T-cell (primary cell): ENCODE measurements at regions not wholly inside any gene's neighbourhood (a gene's known extent, or its start where the extent isn't known, plus 50 kb on each side); places are given as distances from the start of the nearest gene placed in this dataset.

Experiments used
- ATAC-seq, 4 experiments: fragments of 200-7000 bp in 3 of 4; fragments of 150-1000 bp in 1 of 4; cut with Tn5 transposase; replicated peaks in 1 of 4; 1 replicate in 3 of 4; 2 replicates in 1 of 4; pipeline ENCODE4 v1.10.0; 2021; ENCODE audit warnings: moderate library complexity in 3 of 4, mild to moderate bottlenecking in 2 of 4, moderate number of reproducible peaks in 1 of 4
- CTCF ChIA-PET, 2 donors: fragments of 300-600 bp; sonication (Branson Sonifier 250); formaldehyde crosslinking; loops; one replicate each; lab custom pipeline; 2022; ENCODE audit warnings: antibody characterized with exemption in 2 of 2; lab: Charles Lee
- POLR2A ChIA-PET, 2 donors: fragments of 300-600 bp; sonication (Branson Sonifier 250); formaldehyde crosslinking; loops; one replicate each; lab custom pipeline; 2022; ENCODE audit warnings: antibody characterized with exemption in 2 of 2; lab: Charles Lee
- DNase-seq, 35 experiments: peaks; one replicate each; pipeline versions ENCODE4 v3.0.0 to v3.0.0-alpha.2; 2013 to 2023
- H3K27ac ChIP-seq: one replicate; pipeline ENCODE4 v1.5.1; 2013; ENCODE audit warnings: low read length
- H3K27me3 ChIP-seq, 2 experiments: replicated peaks in 1 of 2; 1 replicate in 1 of 2; 2 replicates in 1 of 2; pipeline versions ENCODE4 v1.6.1 to v1.7.0; 2013; ENCODE audit warnings: low read length in 1 of 2, mixed read lengths in 1 of 2; ENCODE audit not compliant: control insufficient read depth in 2 of 2, insufficient read depth in 2 of 2; ENCODE audit errors: extremely low read depth in 1 of 2
- H3K36me3 ChIP-seq, 2 donors: 1 replicate in 1 of 2; 2 replicates in 1 of 2; pipeline versions ENCODE4 v1.6.1 to v1.7.0; 2013; ENCODE audit warnings: low read length in 1 of 2; ENCODE audit not compliant: control insufficient read depth in 2 of 2, insufficient read depth in 1 of 2; ENCODE audit errors: extremely low read depth in 1 of 2
- H3K4me1 ChIP-seq, 2 experiments: 1 replicate in 1 of 2; 2 replicates in 1 of 2; pipeline versions ENCODE4 v1.6.1 to v1.7.0; 2013; ENCODE audit warnings: low read length in 2 of 2, mixed read lengths in 1 of 2; ENCODE audit not compliant: insufficient read depth in 2 of 2, control insufficient read depth in 1 of 2; ENCODE audit errors: extremely low read depth in 1 of 2
- H3K4me3 ChIP-seq, 2 donors: 1 replicate in 1 of 2; 2 replicates in 1 of 2; pipeline versions ENCODE4 v1.5.1 to v1.7.0; 2013; ENCODE audit warnings: mild to moderate bottlenecking in 2 of 2, low read length in 1 of 2, moderate library complexity in 1 of 2; ENCODE audit not compliant: control insufficient read depth in 1 of 2; ENCODE audit errors: extremely low read depth in 1 of 2
- H3K9me3 ChIP-seq: 2 replicates; pipeline ENCODE4 v1.7.0; 2013
- H3K27ac Mint-ChIP-seq, 2 donors: one replicate each; pipeline ENCODE4 v1.8.0; 2020 to 2021; ENCODE audit warnings: mild to moderate bottlenecking in 2 of 2, mixed read lengths in 2 of 2
- H3K27me3 Mint-ChIP-seq, 2 donors: one replicate each; pipeline ENCODE4 v1.8.0; 2021 to 2022; ENCODE audit warnings: mixed read lengths in 2 of 2
- H3K36me3 Mint-ChIP-seq: one replicate; pipeline ENCODE4 v1.8.0; 2021; ENCODE audit warnings: mixed read lengths
- H3K4me1 Mint-ChIP-seq, 3 donors: one replicate each; pipeline ENCODE4 v1.8.0; 2020 to 2022; ENCODE audit warnings: mixed read lengths in 3 of 3, mild to moderate bottlenecking in 1 of 3
- H3K4me3 Mint-ChIP-seq, 3 donors: one replicate each; pipeline ENCODE4 v1.8.0; 2020 to 2022; ENCODE audit warnings: mild to moderate bottlenecking in 3 of 3, mixed read lengths in 3 of 3, moderate library complexity in 3 of 3
- H3K9me3 Mint-ChIP-seq, 3 donors: one replicate each; pipeline ENCODE4 v1.8.0; 2020 to 2022; ENCODE audit warnings: mixed read lengths in 3 of 3
- WGBS: methylation state at CpG from one replicate; pipeline ENCODE4 v1.1.5; 2013; ENCODE audit warnings: missing lambda C conversion rate; ENCODE audit not compliant: insufficient coverage; 5-methylcytosine and 5-hydroxymethylcytosine counted together

GRCh38 chr14:34029921-34030334, 79.1 kb upstream of the EGLN3 start:
- POLR2A ChIA-PET = no interaction called here
- CTCF ChIA-PET = no interaction called here
- Mint-ChIP-seq H3K9me3 (no peaks in the 10 kb centered on the region), H3K4me3 (no peak overlapping the region), H3K27ac (no peak overlapping the region), H3K4me1 (peaks cover 0 to 5% (median 0%) of the 10 kb centered on the region in 3 donors), H3K27me3 (no peaks in the 10 kb centered on the region), H3K36me3 (no peaks in the 10 kb centered on the region)
- no peak for DNase-seq
- no peaks in the 10 kb centered on the region for H3K9me3 ChIP-seq
- ATAC-seq = no peak
- WGBS = 89% methylated on average over 3 of the region's 6 CpGs
- H3K27me3 ChIP-seq = no peaks in the 10 kb centered on the region
- H3K27ac ChIP-seq = no peak overlapping the region
- no peaks in the 10 kb centered on the region for H3K4me1 ChIP-seq
- H3K36me3 ChIP-seq = no peaks in the 10 kb centered on the region
- H3K4me3 ChIP-seq = no peak overlapping the region

GRCh38 chr14:34027990-34028495, 77.2 kb upstream of the EGLN3 start:
- no peak overlapping the region for H3K27ac Mint-ChIP-seq
- Histone ChIP-seq H3K36me3 (no peaks in the 10 kb centered on the region), H3K9me3 (no peaks in the 10 kb centered on the region), H3K4me3 (no peak overlapping the region), H3K27ac (no peak overlapping the region), H3K27me3 (no peaks in the 10 kb centered on the region), H3K4me1 (no peaks in the 10 kb centered on the region)
- WGBS = 100% methylated on average over 3 of the region's 6 CpGs
- ChIA-PET CTCF (interaction anchor here in 1 of 2 donors (0.6 to 0.7 kb wide), 2 partner anchors 11 to 26 kb away, joined by 3 read pairs; no protein-coding TSS in a partner anchor), POLR2A (interaction anchor here in 1 of 2 donors (0.6 kb wide), 1 partner anchor 8 kb away, joined by 8 read pairs; no protein-coding TSS in a partner anchor)
- no peak for DNase-seq
- no peak overlapping the region for H3K4me3 Mint-ChIP-seq
- no peaks in the 10 kb centered on the region for H3K36me3 Mint-ChIP-seq
- no peaks in the 10 kb centered on the region for H3K27me3 Mint-ChIP-seq
- H3K9me3 Mint-ChIP-seq = no peaks in the 10 kb centered on the region
- peaks cover 0 to 5% (median 0%) of the 10 kb centered on the region in 3 donors for H3K4me1 Mint-ChIP-seq
- ATAC-seq = no peak

GRCh38 chr14:34027130-34027989, 76.5 kb upstream of the EGLN3 start:
- ATAC-seq (no peak), DNase-seq (no peak)
- H3K27ac ChIP-seq = no peak overlapping the region
- Mint-ChIP-seq H3K27ac (no peak overlapping the region), H3K36me3 (no peaks in the 10 kb centered on the region), H3K9me3 (no peaks in the 10 kb centered on the region), H3K27me3 (no peaks in the 10 kb centered on the region), H3K4me1 (peaks cover 0 to 5% (median 0%) of the 10 kb centered on the region in 3 donors), H3K4me3 (no peak overlapping the region)
- ChIA-PET POLR2A (interaction anchor here in 1 of 2 donors (0.6 kb wide), 1 partner anchor 8 kb away, joined by 8 read pairs; no protein-coding TSS in a partner anchor), CTCF (interaction anchor here in 1 of 2 donors (0.6 kb wide), 1 partner anchor 26 kb away, joined by 3 read pairs; no protein-coding TSS in a partner anchor)
- H3K4me1 ChIP-seq = no peaks in the 10 kb centered on the region
- H3K9me3 ChIP-seq = no peaks in the 10 kb centered on the region
- no peaks in the 10 kb centered on the region for H3K36me3 ChIP-seq
- no peak overlapping the region for H3K4me3 ChIP-seq
- no CpG with 5 or more reads among the region's 3 CpGs for WGBS
- H3K27me3 ChIP-seq = no peaks in the 10 kb centered on the region

GRCh38 chr14:34025325-34026017, 74.6 kb upstream of the EGLN3 start:
- WGBS = 80% methylated on average over 1 of the region's 4 CpGs
- Histone ChIP-seq H3K9me3 (no peaks in the 10 kb centered on the region), H3K4me1 (no peaks in the 10 kb centered on the region), H3K27ac (no peak overlapping the region), H3K27me3 (no peaks in the 10 kb centered on the region), H3K36me3 (no peaks in the 10 kb centered on the region), H3K4me3 (no peak overlapping the region)
- H3K27ac Mint-ChIP-seq = no peak overlapping the region
- ChIA-PET CTCF (no interaction called here), POLR2A (no interaction called here)
- DNase-seq (no peak), ATAC-seq (no peak)
- H3K36me3 Mint-ChIP-seq = no peaks in the 10 kb centered on the region
- H3K9me3 Mint-ChIP-seq = peaks cover 0 to 7% (median 0%) of the 10 kb centered on the region in 3 donors
- peaks cover 0 to 7% (median 0%) of the 10 kb centered on the region in 3 donors for H3K4me1 Mint-ChIP-seq
- no peak overlapping the region for H3K4me3 Mint-ChIP-seq
- no peaks in the 10 kb centered on the region for H3K27me3 Mint-ChIP-seq

GRCh38 chr14:34024768-34025144, 73.9 kb upstream of the EGLN3 start:
- no peak overlapping the region for H3K4me3 Mint-ChIP-seq
- peaks cover 0 to 7% (median 0%) of the 10 kb centered on the region in 3 donors for H3K9me3 Mint-ChIP-seq
- CTCF ChIA-PET = no interaction called here
- no peak overlapping the region for H3K27ac Mint-ChIP-seq
- Histone ChIP-seq H3K36me3 (no peaks in the 10 kb centered on the region), H3K9me3 (no peaks in the 10 kb centered on the region), H3K4me1 (no peaks in the 10 kb centered on the region), H3K4me3 (no peak overlapping the region), H3K27me3 (no peaks in the 10 kb centered on the region), H3K27ac (no peak overlapping the region)
- ATAC-seq (no peak), DNase-seq (no peak)
- H3K27me3 Mint-ChIP-seq = no peaks in the 10 kb centered on the region
- H3K4me1 Mint-ChIP-seq = peaks cover 0 to 8% (median 0%) of the 10 kb centered on the region in 3 donors
- POLR2A ChIA-PET = no interaction called here
- H3K36me3 Mint-ChIP-seq = no peaks in the 10 kb centered on the region
- WGBS = no CpG with 5 or more reads among the region's 2 CpGs
